ENCODE measurements at regions not wholly inside any gene's neighbourhood (a gene's known extent, or its start where the extent isn't known, plus 50 kb on each side); places are given as distances from the start of the nearest gene placed in this dataset.

DNA sequence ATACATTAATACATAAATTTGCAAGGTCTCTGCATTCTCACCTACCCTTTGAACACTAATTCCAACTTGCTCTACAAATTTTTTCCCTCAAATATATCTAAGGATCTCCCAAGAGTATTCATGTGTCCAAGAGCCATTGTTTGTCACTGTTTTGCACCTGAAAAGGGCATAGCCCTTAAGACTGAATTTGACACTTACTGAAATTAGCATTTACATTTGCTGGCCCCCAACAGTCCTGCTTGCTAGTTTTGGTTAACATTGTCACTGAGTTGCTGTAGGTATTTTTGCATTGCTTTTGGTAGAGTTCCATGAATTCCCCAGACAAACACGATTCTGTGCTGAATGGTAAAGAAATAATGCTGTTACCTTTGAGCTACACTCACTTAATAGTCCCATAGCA lies 57.3 kb downstream of the KCNA4 start:
- no peak for DNase-seq
- no peaks in the 10 kb centered on the region for H4K20me1 ChIP-seq (ENCODE audit: insufficient read depth)
- no peaks in the 10 kb centered on the region for H3K27me3 ChIP-seq (replicated peaks; ENCODE audit: insufficient read depth)
- H3K4me3 ChIP-seq, result no peak overlapping the region
- H3K4me1 ChIP-seq (ENCODE audit: insufficient read depth), result no peaks in the 10 kb centered on the region
- no peak overlapping the region for H3K4me2 ChIP-seq (ENCODE audit: unreplicated experiment)
- H3K9me3 ChIP-seq (ENCODE audit: low read depth), result no peaks in the 10 kb centered on the region
- no peaks in the 10 kb centered on the region for H3K36me3 ChIP-seq (ENCODE audit: low read depth)
- H3K79me2 ChIP-seq (ENCODE audit: insufficient read depth), result no peaks in the 10 kb centered on the region
- no peak overlapping the region for H2AFZ ChIP-seq
- H3K27ac ChIP-seq, result no peak overlapping the region
- no peaks in the 10 kb centered on the region for H3F3A ChIP-seq (ENCODE audit: insufficient read depth)
- 0 to 3% methylated on average over 1 of the region's 1 CpG for WGBS, 2 experiments (ENCODE audit: low coverage in 1 of 2, low lambda C conversion rate in 2 of 2, missing lambda C conversion rate in 2 of 2)
- H3K9ac ChIP-seq, result no peak overlapping the region
- no peaks in the 10 kb centered on the region for H3K9me2 ChIP-seq (ENCODE audit: insufficient read depth)
- no peak for TF ChIP-seq EZH2 (IDR thresholded peaks at IDR 0.05; ENCODE audit: insufficient read depth, poor library complexity, severe bottlenecking)
- in situ Hi-C loops (cut with MboI), result no loop called here

- Histone ChIP-seq H3K9ac (no peak overlapping the region), H3K36me3 (ENCODE audit: low read depth) (no peaks in the 10 kb centered on the region), H2AFZ (no peak overlapping the region), H3K4me3 (no peak overlapping the region), H3K9me2 (ENCODE audit: insufficient read depth) (no peaks in the 10 kb centered on the region), H4K20me1 (ENCODE audit: insufficient read depth) (no peaks in the 10 kb centered on the region), H3K27me3 (replicated peaks; ENCODE audit: insufficient read depth) (no peaks in the 10 kb centered on the region), H3K4me2 (ENCODE audit: unreplicated experiment) (no peak overlapping the region), H3F3A (ENCODE audit: insufficient read depth) (no peaks in the 10 kb centered on the region), H3K27ac (no peak overlapping the region), H3K79me2 (ENCODE audit: insufficient read depth) (no peaks in the 10 kb centered on the region), H3K4me1 (ENCODE audit: insufficient read depth) (no peaks in the 10 kb centered on the region), H3K9me3 (ENCODE audit: low read depth) (no peaks in the 10 kb centered on the region)
- in situ Hi-C loops (cut with MboI), result no loop called here
- WGBS, 2 experiments (ENCODE audit: low coverage in 1 of 2, low lambda C conversion rate in 2 of 2, missing lambda C conversion rate in 2 of 2), result 19 to 26% methylated on average over 3 to 4 of the region's 4 CpGs
- DNase-seq, result no peak
- no peak for TF ChIP-seq EZH2phosphoT487 (IDR thresholded peaks at IDR 0.05; ENCODE audit: insufficient read depth, low read depth)
- no peak for TF ChIP-seq EZH2 (IDR thresholded peaks at IDR 0.05; ENCODE audit: insufficient read depth, poor library complexity, severe bottlenecking)
Measured at GRCh38 chr11:29957431-29957830, 59.4 kb downstream of the KCNA4 start.

- TF ChIP-seq EZH2phosphoT487 (IDR thresholded peaks at IDR 0.05; ENCODE audit: insufficient read depth, low read depth) (no peak), EZH2 (IDR thresholded peaks at IDR 0.05; ENCODE audit: insufficient read depth, poor library complexity, severe bottlenecking) (no peak)
- Histone ChIP-seq H3K36me3 (ENCODE audit: low read depth) (no peaks in the 10 kb centered on the region), H4K20me1 (ENCODE audit: insufficient read depth) (no peaks in the 10 kb centered on the region), H3K4me2 (ENCODE audit: unreplicated experiment) (no peak overlapping the region), H3K79me2 (ENCODE audit: insufficient read depth) (no peaks in the 10 kb centered on the region), H3F3A (ENCODE audit: insufficient read depth) (no peaks in the 10 kb centered on the region), H3K4me3 (no peak overlapping the region), H3K9ac (no peak overlapping the region), H3K9me2 (ENCODE audit: insufficient read depth) (no peaks in the 10 kb centered on the region), H2AFZ (no peak overlapping the region), H3K27ac (no peak overlapping the region), H3K9me3 (ENCODE audit: low read depth) (no peaks in the 10 kb centered on the region), H3K4me1 (ENCODE audit: insufficient read depth) (no peaks in the 10 kb centered on the region), H3K27me3 (replicated peaks; ENCODE audit: insufficient read depth) (no peaks in the 10 kb centered on the region)
- no peak for DNase-seq
- WGBS, 2 experiments (ENCODE audit: low coverage in 1 of 2, low lambda C conversion rate in 2 of 2, missing lambda C conversion rate in 2 of 2), result 16 to 18% methylated on average over 2 of the region's 2 CpGs
- in situ Hi-C loops (cut with MboI), result no loop called here
Measured at GRCh38 chr11:29956076-29956556, 60.7 kb downstream of the KCNA4 start.

DNA sequence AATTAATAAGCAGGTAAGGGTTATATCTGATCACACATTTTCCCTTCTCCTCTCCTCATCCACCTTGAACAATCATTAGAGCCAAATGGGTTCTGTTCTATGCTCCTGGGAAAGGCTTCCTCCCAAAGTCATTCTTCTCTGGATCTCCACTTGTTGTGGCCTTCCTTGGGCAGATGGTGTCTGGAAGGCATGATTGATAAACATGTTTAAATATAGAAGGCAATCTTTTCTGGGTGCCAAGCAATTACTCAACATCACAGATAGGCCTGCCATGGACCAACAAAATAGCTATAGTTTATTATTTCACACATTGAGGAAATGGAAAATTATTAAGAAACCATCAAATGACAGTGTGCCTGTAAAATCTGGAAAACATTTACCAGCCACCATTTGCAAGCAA lies 73.5 kb downstream of the KCNA4 start:
- no peak for TF ChIP-seq EZH2phosphoT487 (IDR thresholded peaks at IDR 0.05; ENCODE audit: insufficient read depth, low read depth)
- no peak for TF ChIP-seq EZH2 (IDR thresholded peaks at IDR 0.05; ENCODE audit: insufficient read depth, poor library complexity, severe bottlenecking)
- Histone ChIP-seq H3K36me3 (ENCODE audit: low read depth) (no peaks in the 10 kb centered on the region), H3K4me1 (ENCODE audit: insufficient read depth) (no peaks in the 10 kb centered on the region), H4K20me1 (ENCODE audit: insufficient read depth) (no peaks in the 10 kb centered on the region), H3K4me3 (no peak overlapping the region), H2AFZ (no peak overlapping the region), H3K9ac (no peak overlapping the region), H3K4me2 (ENCODE audit: unreplicated experiment) (no peak overlapping the region), H3K79me2 (ENCODE audit: insufficient read depth) (no peaks in the 10 kb centered on the region), H3F3A (ENCODE audit: insufficient read depth) (no peaks in the 10 kb centered on the region), H3K27ac (no peak overlapping the region), H3K27me3 (replicated peaks; ENCODE audit: insufficient read depth) (no peaks in the 10 kb centered on the region), H3K9me3 (ENCODE audit: low read depth) (no peaks in the 10 kb centered on the region), H3K9me2 (ENCODE audit: insufficient read depth) (no peaks in the 10 kb centered on the region)
- in situ Hi-C loops (cut with MboI), result no loop called here
- no peak for DNase-seq

DNA sequence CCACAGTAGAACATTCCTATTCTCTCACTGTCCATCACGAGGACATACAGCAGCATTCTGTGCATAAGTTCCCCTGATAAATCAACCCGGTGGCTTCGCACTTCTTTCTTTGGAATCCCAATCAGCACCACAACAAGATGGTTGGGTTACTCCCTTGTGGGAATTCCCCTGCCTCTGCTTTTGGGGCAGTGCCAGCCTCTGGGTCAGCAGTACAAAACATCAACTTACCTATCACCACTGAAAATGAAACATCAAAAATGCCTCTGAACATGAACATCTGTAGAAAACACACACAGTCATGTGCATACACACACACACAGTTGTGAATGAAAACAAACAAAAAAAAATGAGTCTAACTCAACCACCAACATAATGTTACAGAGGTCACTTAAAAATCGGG lies 79.3 kb downstream of the KCNA4 start:
- H3K36me3 ChIP-seq (ENCODE audit: low read depth), result no peaks in the 10 kb centered on the region
- H2AFZ ChIP-seq, result no peak overlapping the region
- H3K27ac ChIP-seq, result no peak overlapping the region
- H3K27me3 ChIP-seq (replicated peaks; ENCODE audit: insufficient read depth), result no peaks in the 10 kb centered on the region
- H3K4me2 ChIP-seq (ENCODE audit: unreplicated experiment), result no peak overlapping the region
- H3K4me1 ChIP-seq (ENCODE audit: insufficient read depth), result no peaks in the 10 kb centered on the region
- whole genome bisulfite sequencing, 2 experiments (ENCODE audit: low coverage in 1 of 2, low lambda C conversion rate in 2 of 2, missing lambda C conversion rate in 2 of 2), result 18 to 26% methylated on average over 4 of the region's 4 CpGs
- H3K9me2 ChIP-seq (ENCODE audit: insufficient read depth), result no peaks in the 10 kb centered on the region
- TF ChIP-seq EZH2 (IDR thresholded peaks at IDR 0.05; ENCODE audit: insufficient read depth, poor library complexity, severe bottlenecking) (no peak), EZH2phosphoT487 (IDR thresholded peaks at IDR 0.05; ENCODE audit: insufficient read depth, low read depth) (no peak)
- in situ Hi-C loops (cut with MboI), result no loop called here
- no peaks in the 10 kb centered on the region for H3K79me2 ChIP-seq (ENCODE audit: insufficient read depth)
- H4K20me1 ChIP-seq (ENCODE audit: insufficient read depth), result no peaks in the 10 kb centered on the region
- H3K9me3 ChIP-seq (ENCODE audit: low read depth), result no peaks in the 10 kb centered on the region
- H3F3A ChIP-seq (ENCODE audit: insufficient read depth), result no peaks in the 10 kb centered on the region
- no peak overlapping the region for H3K4me3 ChIP-seq
- no peak overlapping the region for H3K9ac ChIP-seq
- DNase-seq, result no peak
